NCI-H1105 treated with DMSO at 0.1 percent for 48 hours (cell line): ENCODE measurements at regions not wholly inside any gene's neighbourhood (a gene's known extent, or its start where the extent isn't known, plus 50 kb on each side); places are given as distances from the start of the nearest gene placed in this dataset.
"Not testable (repeated sequence)": the region's sequence is repeated elsewhere in the genome, so short reads cannot be mapped to it uniquely, and the experiment has no call there.

Experiments used
- DNase-seq: peaks from one replicate; lab custom pipeline; 2025; lab: John Stamatoyannopoulos, UW

DNA sequence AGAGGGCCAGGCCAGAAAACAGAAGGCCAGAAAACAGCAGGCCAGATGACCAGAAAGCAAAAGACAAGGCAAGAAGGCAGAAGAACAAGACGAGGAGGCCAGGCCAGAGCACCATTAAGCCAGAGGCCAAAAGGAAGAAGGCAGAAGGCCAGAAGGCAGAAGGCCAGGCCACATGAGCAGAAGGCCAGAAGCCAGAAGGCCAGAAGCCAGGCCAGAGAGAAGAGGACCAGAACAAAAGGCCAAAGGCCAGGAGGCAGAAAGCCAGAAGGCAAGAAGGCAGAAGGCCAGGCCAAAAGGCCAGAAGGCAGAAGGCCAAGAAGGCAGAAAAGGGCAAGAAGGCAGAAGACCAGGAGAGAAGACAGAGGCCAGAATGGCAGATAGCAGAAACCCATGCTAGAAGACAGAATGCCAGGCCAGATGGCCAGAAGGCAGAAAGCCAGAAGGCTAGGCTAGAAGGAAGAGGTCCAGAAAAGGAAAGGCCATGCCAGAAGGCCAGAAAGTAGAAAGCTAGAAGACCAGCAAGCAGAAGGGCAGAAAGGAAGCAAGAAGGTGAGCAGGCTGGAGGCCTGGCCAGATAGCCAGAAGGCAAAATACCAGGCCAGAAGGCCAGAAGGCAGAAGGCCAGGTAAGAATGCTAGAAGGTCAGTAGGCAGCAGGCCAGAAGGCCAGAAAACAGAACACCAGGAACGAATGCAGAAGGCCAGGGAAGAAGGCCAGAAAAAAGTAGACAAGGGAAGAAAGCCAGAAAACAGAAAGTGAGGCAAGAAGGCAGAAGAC, 187.6 kb downstream of the TUBA3C start:
- DNase-seq, result no peak

DNA sequence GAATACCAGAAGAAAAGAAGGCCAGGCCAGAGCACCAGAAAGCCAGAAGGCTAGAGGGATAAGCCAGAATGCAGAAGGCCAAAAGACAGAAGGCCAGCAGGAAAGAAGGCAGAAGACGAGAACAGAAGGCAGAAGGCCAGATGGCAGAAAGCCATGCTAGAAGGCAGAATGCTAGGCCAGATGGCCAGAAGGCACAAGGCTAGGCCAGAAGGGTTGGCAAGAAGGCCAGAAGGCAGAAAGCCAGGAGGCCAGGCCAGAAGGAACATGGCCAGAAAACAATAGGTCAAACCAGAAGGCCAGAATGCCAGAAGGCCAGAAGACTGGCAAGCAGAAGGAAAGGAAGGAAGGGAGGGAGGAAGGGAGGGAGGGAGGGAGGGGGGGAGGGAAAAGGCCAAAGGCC, 188.8 kb downstream of the TUBA3C start:
- DNase-seq, result no peak

DNA sequence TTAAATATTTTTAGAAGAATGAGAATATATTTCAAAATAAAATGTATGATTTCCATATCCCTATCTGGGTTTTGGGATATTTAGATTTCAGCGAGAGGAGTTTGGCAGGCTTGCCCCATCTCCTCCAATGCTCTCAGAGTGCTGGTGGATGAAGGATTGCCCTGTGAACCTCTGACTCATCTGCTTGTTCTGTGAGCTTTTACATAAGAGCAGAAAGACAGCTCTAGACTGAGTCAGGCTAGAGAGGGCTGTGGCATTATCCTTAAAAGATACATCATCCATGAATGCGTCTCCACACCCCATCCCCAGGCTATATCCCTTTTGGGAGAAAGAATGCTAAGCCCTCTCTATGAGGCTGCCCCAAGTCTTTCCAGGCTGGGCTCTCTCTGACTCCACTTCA, 190.6 kb downstream of the TUBA3C start:
- DNase-seq, result no peak

DNA sequence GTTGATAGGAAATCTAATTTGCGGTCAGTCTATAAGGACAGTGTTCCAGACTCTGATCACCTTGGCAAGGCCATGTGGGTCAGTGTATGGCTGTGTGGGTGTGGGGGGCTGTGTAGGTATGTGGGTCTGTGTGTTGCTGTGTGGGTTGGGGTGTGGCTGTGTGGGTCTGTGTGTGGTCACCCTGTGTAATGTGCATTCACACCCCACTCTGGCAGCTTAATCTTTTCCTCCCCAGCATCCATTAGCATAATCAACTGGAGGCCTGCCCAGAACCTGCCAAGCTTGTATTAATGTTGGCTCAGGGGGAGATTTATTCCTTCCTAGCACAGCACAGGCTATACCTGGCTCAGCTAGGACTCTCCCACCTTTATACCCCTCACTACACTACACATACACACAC, 203.2 kb downstream of the TUBA3C start:
- no peak for DNase-seq

DNA sequence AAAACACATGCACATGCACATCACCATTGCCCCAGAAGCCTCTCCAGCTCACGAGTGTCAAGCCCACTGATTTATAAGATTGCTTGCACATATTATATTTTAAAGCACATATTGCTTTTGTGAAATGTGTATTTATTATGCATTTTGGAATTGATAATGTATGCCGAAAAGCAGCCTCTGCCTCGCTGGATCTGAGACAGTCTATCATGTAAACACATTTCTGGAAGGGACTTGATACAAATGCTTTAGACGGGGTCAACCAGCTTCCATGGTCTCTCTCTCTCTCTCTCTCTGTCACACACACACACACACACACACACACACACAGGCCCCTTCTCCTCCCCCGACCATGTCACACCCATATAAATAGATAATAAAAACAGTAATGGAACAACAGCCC, 203.8 kb downstream of the TUBA3C start:
- no peak for DNase-seq

DNA sequence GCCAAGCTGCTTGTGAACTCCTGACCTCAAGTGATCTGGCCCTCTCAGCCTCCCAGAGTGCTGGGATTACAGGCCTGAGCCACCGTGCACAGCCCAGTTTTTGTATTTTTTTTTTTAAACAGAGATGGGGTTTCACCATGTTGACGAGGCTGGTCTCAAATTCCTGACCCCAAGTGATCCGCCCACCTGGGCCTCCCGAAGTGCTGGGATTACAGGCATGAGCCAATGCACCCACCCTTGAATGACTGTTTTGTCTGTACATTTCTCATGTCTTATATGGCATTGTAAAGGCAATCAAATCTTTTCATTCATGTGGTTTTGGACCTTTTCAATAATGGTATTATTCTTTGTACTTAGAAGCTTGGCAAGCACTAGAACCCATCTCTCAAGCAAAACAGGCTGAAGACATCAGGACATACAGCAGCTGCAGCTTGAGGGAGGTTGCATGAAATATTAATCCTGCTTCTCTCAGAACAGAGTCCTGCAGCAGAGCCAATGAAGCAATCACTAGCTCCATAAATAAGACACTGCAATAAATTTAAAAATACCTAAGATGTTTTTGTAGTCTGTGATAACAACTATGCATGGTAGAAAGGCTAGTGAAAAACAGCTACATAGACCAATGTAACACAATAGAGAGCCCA, 209.9 kb downstream of the TUBA3C start:
- DNase-seq, result no peak

DNA sequence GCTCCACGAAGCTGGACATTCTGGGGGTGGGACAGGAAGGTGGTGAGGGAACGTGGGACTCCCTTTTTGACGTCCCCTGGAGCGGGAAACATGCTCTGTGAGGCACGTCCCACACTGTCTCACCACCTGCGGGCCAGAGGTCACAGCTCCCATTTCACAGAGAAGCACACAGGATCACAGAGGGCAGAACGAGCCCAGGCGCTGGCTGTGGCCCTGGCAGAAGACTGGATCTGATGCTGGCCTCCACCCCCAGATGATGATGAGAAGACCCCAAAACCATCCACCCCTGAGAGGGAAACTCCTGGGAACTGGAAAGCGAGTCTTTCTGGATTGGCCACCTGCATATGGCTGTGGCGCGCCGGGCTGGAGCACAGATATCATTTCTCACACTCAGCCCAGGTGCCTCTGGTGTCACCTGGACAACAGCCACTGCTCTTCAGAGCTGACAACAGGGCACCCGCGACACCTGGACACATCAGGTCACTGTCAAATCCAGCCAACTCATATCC, 216.2 kb downstream of the TUBA3C start:
- DNase-seq, result no peak

DNA sequence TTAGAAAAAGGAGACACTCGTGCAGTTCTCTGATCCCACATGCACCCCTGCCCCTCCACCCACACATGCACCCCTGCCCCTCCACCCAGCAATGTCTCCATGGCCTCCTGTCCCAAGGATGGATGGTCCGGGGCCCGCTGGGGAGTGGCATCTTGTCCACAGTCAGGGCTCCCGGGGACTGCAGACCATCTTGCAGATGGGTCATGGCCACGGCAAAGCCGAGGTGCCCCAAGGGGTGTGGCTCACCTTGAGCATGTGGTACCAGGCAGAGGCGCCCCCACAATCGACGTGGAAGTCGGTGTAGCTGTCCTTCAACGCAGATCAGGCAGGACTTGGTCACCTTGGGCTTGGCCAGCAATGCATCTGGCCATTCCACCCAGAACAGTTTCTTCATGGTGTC, 216.7 kb downstream of the TUBA3C start:
- no peak for DNase-seq

DNA sequence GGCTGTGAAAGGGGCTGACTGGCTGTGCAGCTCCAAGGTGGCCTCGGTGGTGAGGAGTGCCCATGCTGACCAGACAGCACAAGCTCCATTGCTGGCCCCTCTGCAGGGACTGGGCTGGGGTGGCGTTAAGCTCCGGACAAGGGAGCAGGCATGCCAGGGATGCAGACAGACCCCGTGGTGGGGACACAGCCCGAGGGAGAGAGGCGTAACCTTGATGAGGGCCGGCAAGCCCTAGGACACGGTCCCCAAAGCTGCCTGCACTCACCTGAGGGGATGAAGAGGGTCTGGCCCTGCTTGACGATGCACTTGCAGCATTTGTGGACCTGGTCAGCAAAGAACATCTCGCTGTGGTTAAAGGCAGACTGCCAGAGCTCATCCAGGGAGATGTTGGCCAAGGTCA, 217.9 kb downstream of the TUBA3C start:
- DNase-seq, result not testable (repeated sequence)

DNA sequence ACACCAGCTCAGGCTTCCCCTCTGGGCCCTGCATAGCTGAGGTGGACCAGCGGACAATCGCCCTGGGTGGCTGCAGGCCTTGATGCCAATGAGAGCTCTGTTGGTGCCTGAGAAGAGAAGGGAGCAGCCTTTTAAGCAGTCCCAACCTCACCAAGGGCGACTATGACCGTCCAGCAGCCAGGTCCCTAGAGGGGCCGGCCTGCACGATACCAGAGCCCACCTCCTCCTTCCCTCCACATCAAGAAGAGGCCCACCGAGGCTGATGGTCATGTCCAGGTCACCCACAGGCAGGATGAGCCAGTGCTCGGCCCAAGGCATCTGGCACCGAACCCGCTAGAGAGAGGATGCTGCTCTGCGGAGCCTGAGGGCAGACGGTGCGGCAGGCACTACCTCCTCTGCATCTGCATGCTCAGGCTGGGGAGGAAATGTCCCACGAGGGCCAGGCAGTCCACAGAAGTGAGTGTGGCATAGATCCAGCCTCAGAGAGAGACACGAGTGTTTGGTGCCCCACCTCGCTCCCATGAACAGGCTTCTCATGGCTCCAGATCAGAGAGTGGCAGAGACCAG, 219.4 kb downstream of the TUBA3C start:
- DNase-seq, result no peak

DNA sequence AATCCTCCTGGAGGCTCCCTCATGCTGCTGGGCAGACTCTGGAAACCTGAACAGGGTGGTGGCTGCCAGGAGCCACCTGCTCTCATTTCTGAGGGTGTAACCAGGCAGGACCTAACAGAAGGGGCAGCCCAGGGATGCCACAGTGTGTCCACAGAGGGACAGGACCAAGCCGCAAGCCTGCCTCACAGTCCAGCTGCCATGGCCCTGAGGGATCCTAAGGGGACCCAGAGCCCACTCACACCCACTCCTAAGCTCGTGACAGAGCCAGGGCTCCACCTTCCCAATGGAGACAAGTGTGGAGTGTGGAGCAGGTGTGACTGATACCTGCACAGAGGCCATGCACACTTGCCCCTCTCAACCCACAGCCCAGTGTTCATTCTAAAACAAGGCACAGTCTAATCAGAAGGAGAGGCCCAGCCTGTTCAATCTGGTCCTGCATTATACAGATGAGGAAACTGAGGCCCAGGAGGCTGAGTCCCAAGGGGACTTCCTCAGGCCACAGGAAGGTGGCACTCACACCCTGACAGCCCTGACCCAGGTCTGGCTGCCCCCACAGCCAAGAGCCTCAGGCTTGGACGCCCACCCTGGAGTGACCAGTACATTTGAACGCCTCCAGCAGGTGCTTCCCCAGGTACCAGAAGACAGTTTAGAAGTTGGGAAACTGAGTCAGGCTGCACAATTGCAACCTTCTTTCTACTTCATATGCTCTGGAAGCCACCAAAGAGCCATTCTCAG, 220.1 kb downstream of the TUBA3C start:
- DNase-seq, result no peak

DNA sequence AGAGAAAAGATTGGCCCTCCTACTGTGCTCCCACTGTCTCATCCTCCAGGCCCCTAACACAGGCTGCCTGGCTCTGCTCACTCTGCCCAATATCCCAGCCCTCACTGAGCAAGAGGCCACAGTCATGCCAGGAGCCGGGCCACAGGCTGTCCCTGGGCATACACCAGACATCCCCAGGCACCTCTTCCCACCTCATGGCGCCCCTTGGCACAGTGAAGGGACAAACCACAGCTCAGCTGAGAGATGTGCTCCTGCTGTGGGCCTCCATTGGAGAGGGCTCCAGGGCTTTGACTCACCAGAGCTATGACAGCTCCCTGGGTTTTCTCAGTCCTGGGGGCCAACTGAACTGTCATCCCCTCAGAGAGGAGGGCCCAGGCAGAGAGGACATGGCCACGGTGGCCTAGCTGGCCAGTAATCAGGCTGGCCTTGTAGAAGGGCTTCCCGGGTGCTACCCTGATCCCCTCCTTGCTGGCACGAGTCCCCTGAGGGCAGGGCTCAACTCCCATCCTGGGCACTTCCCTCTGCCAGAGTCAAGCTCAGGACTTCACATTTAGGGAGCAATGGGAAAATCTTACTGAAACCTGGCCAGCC, 220.9 kb downstream of the TUBA3C start:
- DNase-seq, result no peak

DNA sequence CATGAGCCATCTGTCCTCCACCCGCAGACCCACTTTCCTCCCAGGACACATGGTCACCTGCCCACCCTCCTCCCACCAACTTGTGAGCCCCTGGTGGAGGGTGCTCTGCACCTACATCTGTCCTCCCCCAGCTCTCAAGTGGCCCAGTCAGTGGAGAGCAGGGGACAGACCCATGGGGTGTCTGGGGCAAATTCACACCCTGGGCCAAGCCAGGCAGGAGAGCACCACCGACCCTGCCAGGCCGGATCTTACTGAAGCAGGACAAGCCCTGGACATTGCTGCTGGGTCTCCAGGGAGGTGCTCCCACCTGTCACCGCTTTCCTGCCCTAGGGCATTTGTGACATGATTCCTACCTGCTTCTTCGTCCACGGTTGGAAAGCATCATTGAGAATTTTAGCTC, 221.6 kb downstream of the TUBA3C start:
- DNase-seq, result no peak

DNA sequence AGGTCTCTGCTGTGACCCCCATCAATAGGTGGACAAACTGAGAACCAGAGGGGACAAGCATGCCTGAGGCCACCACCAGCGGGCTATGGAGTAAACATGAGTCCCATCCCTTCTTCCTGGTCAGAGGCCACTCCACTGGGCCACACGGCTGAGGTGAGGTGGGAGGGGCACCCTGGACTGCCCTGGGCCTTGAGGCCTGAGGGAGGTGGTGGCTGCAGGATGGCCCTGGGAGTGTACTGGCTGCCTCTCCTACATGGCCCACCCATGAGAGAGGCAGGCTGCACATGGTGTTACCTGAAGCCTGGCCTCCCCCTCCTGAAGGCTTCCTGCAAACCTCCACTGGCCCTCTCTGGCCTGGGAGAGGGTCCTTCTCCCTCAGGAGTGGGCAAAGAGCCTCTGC, 222.4 kb downstream of the TUBA3C start:
- no peak for DNase-seq

DNA sequence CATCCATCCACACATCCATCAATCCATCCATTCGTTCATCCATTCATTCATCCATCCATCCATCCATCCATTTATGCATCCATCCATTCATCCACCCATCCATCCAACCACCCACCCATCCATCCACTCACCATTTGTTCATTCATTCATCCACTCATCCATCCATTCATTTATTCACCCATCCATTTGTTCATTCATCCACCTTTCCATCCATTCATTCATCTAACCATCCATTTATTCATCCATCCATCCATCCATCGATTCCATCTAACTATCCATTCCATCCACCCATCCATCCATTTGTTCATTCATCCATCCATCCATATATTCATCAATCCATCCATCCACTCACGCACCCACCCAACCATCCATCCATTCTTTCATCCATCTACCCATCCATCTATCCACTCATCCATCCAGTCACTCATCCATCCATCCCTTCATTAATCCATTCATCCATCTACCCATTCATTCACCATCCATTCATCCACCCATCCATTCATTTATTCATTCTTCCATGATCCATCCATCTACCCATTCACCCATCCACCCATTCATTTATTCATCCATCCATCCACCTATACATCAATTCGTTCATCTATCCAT, 225.0 kb downstream of the TUBA3C start:
- no peak for DNase-seq

DNA sequence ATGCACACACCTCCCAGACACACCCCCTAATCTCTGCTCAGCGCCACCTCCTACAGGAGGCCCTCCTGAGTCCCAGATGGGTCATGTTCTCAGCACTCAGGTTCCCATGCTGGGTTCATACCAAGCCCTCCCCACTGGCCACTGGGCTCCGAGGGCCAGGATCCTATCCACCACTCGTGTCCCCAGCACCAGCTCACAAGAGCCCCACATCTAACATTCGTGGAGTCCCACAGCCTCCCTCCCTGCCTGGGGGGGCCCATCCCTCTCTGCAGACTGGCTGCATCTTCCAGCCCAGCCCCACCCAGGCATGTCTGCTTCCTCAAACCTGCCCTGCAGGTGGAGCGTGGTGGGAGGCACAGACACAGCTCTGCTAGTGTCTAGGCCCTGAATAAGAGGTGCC, 227.4 kb downstream of the TUBA3C start:
- DNase-seq, result no peak

DNA sequence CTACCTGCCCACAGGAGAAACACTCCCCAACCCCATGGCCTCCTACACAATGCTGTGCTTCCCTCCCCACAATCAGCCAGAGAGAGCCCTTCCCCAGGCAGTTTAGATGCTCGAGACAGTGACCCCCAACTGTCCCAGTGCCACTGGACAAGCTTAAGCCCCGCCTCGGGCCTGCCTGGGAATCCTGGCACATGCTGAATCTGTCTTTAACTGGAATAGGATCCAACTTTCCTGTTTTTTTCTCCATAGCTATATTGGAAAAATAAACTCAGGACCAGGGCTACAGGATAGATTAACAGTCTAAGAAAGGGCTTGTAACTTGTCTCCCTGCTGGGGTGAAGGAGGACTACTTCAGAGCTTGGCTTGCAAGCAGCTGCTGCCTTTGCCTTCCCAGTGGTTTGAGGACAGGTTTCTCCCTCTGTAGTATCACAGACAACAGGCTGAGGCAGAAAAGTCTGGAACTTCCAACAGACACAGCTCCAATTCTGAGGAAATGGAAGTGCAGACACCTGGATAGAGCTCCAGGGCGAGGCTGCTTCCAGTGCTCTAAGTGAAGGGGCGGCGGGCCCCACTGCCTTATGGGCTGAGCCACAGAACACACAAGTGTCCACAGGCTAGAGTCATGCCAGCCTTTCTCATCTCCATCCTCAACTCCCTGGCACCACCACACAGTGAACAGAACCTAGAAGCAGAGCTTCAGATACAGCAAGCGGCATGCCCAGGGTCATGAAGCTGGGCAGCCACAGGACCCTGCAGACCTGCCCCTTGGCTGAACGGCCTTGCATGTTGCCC, 228.3 kb downstream of the TUBA3C start:
- DNase-seq, result no peak

DNA sequence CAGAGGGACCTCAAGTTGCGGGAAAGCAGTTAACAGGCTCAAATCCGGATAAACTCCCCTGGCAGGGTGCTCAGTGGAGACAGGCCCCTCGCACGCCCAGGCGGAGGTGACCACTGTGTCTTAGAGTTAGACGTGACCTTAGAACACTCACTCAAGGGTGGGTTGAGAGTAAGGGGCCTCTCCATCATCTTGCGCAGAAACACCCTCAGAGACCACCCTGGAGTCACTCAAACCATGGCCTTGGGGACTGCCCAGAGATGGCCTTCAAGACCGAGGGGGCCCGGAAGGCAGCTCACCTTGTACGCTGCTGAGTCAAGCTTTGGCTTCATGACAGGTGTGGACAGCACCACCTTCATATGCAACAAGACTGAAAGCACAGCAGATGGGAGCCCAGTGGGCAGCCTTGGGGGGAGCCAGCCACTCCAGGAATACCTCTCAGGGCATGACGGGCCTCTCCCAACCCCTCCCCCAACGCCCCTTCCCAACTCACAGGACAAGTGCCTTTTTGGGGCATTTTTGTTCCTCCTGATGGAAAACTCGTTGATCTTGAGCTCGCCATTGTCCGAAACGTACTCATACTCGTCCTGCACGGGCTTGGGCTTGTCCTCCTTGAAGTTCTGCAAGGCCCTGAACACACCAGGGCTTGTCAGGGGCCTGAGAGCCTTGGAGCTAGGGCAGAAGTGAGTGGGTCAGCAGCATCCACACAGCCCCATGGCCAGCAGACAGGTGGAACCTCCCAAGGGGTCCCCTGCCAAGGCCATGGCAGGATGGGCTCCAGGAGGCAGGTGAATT, 229.2 kb downstream of the TUBA3C start:
- no peak for DNase-seq

DNA sequence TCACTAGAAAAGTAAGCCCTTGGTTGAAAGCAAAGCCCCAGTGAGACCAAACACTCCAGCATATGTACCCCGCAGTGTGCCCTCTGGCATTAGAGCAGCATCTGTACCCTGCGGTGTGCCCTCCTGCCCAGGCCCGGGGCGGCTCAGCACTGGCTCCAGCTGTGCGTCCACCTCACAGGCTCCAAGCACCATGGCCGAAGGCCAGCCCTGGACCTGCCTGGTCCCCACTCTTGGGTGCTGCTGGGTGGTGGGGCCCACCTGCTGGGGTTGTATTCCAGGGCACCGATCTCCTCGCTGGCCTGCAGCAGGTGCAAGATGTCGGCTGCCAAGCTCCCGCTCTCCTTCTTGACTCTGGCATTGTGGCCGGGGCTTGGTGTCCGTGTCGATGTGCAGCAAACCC, 230.2 kb downstream of the TUBA3C start:
- no peak for DNase-seq

DNA sequence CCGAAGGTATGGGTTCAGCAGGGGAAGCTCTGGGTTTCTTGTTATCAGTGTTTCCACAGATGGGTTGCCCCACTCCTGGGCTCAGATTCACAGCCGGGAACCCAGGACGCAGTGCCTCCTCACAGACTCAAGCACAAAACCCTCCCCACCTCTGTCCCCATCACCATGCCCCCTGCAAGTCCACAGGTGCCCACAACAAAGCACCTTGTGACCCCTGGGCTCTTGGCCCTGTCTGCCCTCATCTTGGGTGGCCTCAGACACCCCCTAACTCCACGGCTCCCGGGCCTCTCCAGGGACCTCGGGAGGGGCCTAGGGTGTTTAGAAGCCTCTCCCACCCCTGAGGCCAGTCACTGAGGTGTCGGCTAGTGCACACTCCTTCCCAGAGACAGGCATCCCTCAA, 231.7 kb downstream of the TUBA3C start:
- no peak for DNase-seq

DNA sequence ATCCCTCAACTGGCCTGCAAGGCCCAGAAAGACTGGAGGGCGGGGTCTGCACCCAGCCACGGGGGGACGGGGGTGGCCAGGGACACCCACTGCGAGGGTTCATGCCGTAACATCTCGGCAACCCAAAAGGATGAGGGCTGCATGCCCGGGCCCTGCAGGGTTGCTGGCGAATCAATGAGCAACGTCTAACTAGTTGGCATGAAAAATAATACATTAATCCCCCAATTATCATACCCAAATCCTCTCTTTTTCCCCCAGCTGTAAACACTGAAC, 232.2 kb downstream of the TUBA3C start:
- no peak for DNase-seq
